Dendritic cell treated with granulocyte-macrophage colony-stimulating factor and Interleukin-4, amounts not matched to agents 40 ng/mL and 50 ng/mL, for 4 days (primary cell): ENCODE measurements at regions not wholly inside any gene's neighbourhood (a gene's known extent, or its start where the extent isn't known, plus 50 kb on each side); places are given as distances from the start of the nearest gene placed in this dataset.
"Not testable (repeated sequence)": the region's sequence is repeated elsewhere in the genome, so short reads cannot be mapped to it uniquely, and the experiment has no call there.

ENCODE experiments used
- H3K27ac Mint-ChIP-seq: one replicate; pipeline ENCODE4 v1.8.0; 2022; ENCODE audit warnings: mild to moderate bottlenecking, mixed read lengths
- H3K27me3 Mint-ChIP-seq: one replicate; pipeline ENCODE4 v1.8.0; 2022; ENCODE audit warnings: mild to moderate bottlenecking, mixed read lengths
- H3K36me3 Mint-ChIP-seq: one replicate; pipeline ENCODE4 v1.8.0; 2022; ENCODE audit warnings: low read depth, mixed read lengths
- H3K4me1 Mint-ChIP-seq: one replicate; pipeline ENCODE4 v1.8.0; 2022; ENCODE audit warnings: low read depth, mixed read lengths
- H3K4me3 Mint-ChIP-seq: one replicate; pipeline ENCODE4 v1.8.0; 2022; ENCODE audit warnings: mild to moderate bottlenecking, moderate library complexity, mixed read lengths
- H3K9me3 Mint-ChIP-seq: one replicate; pipeline ENCODE4 v1.8.0; 2022; ENCODE audit warnings: mixed read lengths
- intact Hi-C: fragments of 100-400 bp; cut with micrococcal nuclease; formaldehyde crosslinking; loops from one replicate; pipeline ENCODE4 v1.15.0; 2022

GRCh38 chrX:75873993-75874392 is 88.9 kb upstream of the MAGEE2 start:
- Mint-ChIP-seq H3K27me3 (no peaks in the 10 kb centered on the region), H3K4me3 (no peak overlapping the region), H3K4me1 (no peaks in the 10 kb centered on the region), H3K27ac (no peak overlapping the region), H3K36me3 (no peaks in the 10 kb centered on the region), H3K9me3 (peaks cover 32% of the 10 kb centered on the region)
- intact Hi-C loops = no loop called here

GRCh38 chrX:75883446-75883845 is 98.4 kb upstream of the MAGEE2 start:
- Mint-ChIP-seq H3K27ac (no peak overlapping the region), H3K27me3 (no peaks in the 10 kb centered on the region), H3K36me3 (no peaks in the 10 kb centered on the region), H3K4me1 (no peaks in the 10 kb centered on the region), H3K9me3 (peaks cover 26% of the 10 kb centered on the region), H3K4me3 (no peak overlapping the region)
- intact Hi-C loops = no loop called here

- H3K9me3 Mint-ChIP-seq = peaks cover 11% of the 10 kb centered on the region
- H3K27ac Mint-ChIP-seq = no peak overlapping the region
- H3K4me1 Mint-ChIP-seq = no peaks in the 10 kb centered on the region
- no peaks in the 10 kb centered on the region for H3K27me3 Mint-ChIP-seq
- H3K4me3 Mint-ChIP-seq = no peak overlapping the region
- intact Hi-C loops = no loop called here
- no peaks in the 10 kb centered on the region for H3K36me3 Mint-ChIP-seq
These were observed 102.8 kb upstream of the MAGEE2 start for GRCh38 chrX:75887833-75888232.

- Mint-ChIP-seq H3K27me3 (no peaks in the 10 kb centered on the region), H3K36me3 (no peaks in the 10 kb centered on the region), H3K9me3 (peaks cover 11% of the 10 kb centered on the region), H3K27ac (no peak overlapping the region), H3K4me1 (no peaks in the 10 kb centered on the region), H3K4me3 (no peak overlapping the region)
- intact Hi-C loops = no loop called here
These were observed 107.7 kb upstream of the MAGEE2 start for GRCh38 chrX:75892749-75893148.

- no peak overlapping the region for H3K27ac Mint-ChIP-seq
- no peaks in the 10 kb centered on the region for H3K36me3 Mint-ChIP-seq
- no peak overlapping the region for H3K4me3 Mint-ChIP-seq
- no peaks in the 10 kb centered on the region for H3K27me3 Mint-ChIP-seq
- H3K4me1 Mint-ChIP-seq = no peaks in the 10 kb centered on the region
- H3K9me3 Mint-ChIP-seq = peaks cover 12% of the 10 kb centered on the region
- intact Hi-C loops = no loop called here
These were observed 108.2 kb upstream of the MAGEE2 start for GRCh38 chrX:75893281-75893680.

- intact Hi-C loops = no loop called here
- H3K9me3 Mint-ChIP-seq = peaks cover 29% of the 10 kb centered on the region
- no peaks in the 10 kb centered on the region for H3K36me3 Mint-ChIP-seq
- no peaks in the 10 kb centered on the region for H3K4me1 Mint-ChIP-seq
- H3K27me3 Mint-ChIP-seq = no peaks in the 10 kb centered on the region
- H3K27ac Mint-ChIP-seq = no peak overlapping the region
- H3K4me3 Mint-ChIP-seq = no peak overlapping the region
These were observed 126.7 kb upstream of the MAGEE2 start for GRCh38 chrX:75911716-75912115.

- peaks cover 37% of the 10 kb centered on the region for H3K9me3 Mint-ChIP-seq
- intact Hi-C loops = no loop called here
- no peak overlapping the region for H3K4me3 Mint-ChIP-seq
- no peaks in the 10 kb centered on the region for H3K27me3 Mint-ChIP-seq
- H3K4me1 Mint-ChIP-seq = no peaks in the 10 kb centered on the region
- H3K36me3 Mint-ChIP-seq = no peaks in the 10 kb centered on the region
- no peak overlapping the region for H3K27ac Mint-ChIP-seq
These were observed 172.1 kb upstream of the MAGEE2 start for GRCh38 chrX:75957107-75957610.

GRCh38 chrX:75961321-75961720 is 176.3 kb upstream of the MAGEE2 start:
- H3K36me3 Mint-ChIP-seq, H3K4me3 Mint-ChIP-seq, H3K4me1 Mint-ChIP-seq: not testable (repeated sequence)

GRCh38 chrX:75963774-75964173 is 178.7 kb upstream of the MAGEE2 start:
- intact Hi-C loops = no loop called here
- Mint-ChIP-seq H3K36me3 (no peaks in the 10 kb centered on the region), H3K27ac (no peak overlapping the region), H3K4me3 (no peak overlapping the region), H3K27me3 (no peaks in the 10 kb centered on the region), H3K4me1 (no peaks in the 10 kb centered on the region), H3K9me3 (peaks cover 5% of the 10 kb centered on the region)

More at GRCh38 chrX:75961321-75961720, 176.3 kb upstream of the MAGEE2 start:
- H3K27ac Mint-ChIP-seq, H3K27me3 Mint-ChIP-seq, intact Hi-C loops: not testable (repeated sequence)
- peaks cover 18% of the 10 kb centered on the region for H3K9me3 Mint-ChIP-seq

- Mint-ChIP-seq H3K27ac (no peak overlapping the region), H3K9me3 (no peaks in the 10 kb centered on the region), H3K27me3 (no peaks in the 10 kb centered on the region), H3K4me3 (no peak overlapping the region), H3K4me1 (no peaks in the 10 kb centered on the region), H3K36me3 (no peaks in the 10 kb centered on the region)
- intact Hi-C loops = no loop called here
These were observed 183.2 kb upstream of the MAGEE2 start for GRCh38 chrX:75968293-75968692.

GRCh38 chrX:75986976-75987375 is 185.9 kb upstream of the PBDC1 start:
- intact Hi-C loops = no loop called here
- Mint-ChIP-seq H3K36me3 (no peaks in the 10 kb centered on the region), H3K27me3 (no peaks in the 10 kb centered on the region), H3K4me3 (no peak overlapping the region), H3K27ac (no peak overlapping the region), H3K4me1 (no peaks in the 10 kb centered on the region), H3K9me3 (peaks cover 41% of the 10 kb centered on the region)

GRCh38 chrX:75989806-75990590 is 182.9 kb upstream of the PBDC1 start:
- Mint-ChIP-seq H3K4me3 (no peak overlapping the region), H3K9me3 (peaks cover 28% of the 10 kb centered on the region), H3K4me1 (no peaks in the 10 kb centered on the region), H3K27me3 (no peaks in the 10 kb centered on the region), H3K36me3 (no peaks in the 10 kb centered on the region), H3K27ac (no peak overlapping the region)
- intact Hi-C loops = no loop called here

GRCh38 chrX:75997692-75998091 is 175.2 kb upstream of the PBDC1 start:
- H3K9me3 Mint-ChIP-seq = peaks cover 19% of the 10 kb centered on the region
- intact Hi-C loops = no loop called here
- no peaks in the 10 kb centered on the region for H3K36me3 Mint-ChIP-seq
- H3K27me3 Mint-ChIP-seq = no peaks in the 10 kb centered on the region
- no peaks in the 10 kb centered on the region for H3K4me1 Mint-ChIP-seq
- H3K27ac Mint-ChIP-seq = no peak overlapping the region
- no peak overlapping the region for H3K4me3 Mint-ChIP-seq

GRCh38 chrX:76014321-76014720 is 158.5 kb upstream of the PBDC1 start:
- intact Hi-C loops = no loop called here
- peaks cover 58% of the 10 kb centered on the region for H3K9me3 Mint-ChIP-seq
- no peaks in the 10 kb centered on the region for H3K4me1 Mint-ChIP-seq
- no peaks in the 10 kb centered on the region for H3K27me3 Mint-ChIP-seq
- H3K4me3 Mint-ChIP-seq = no peak overlapping the region
- no peak overlapping the region for H3K27ac Mint-ChIP-seq
- no peaks in the 10 kb centered on the region for H3K36me3 Mint-ChIP-seq

GRCh38 chrX:76026292-76026691 is 146.6 kb upstream of the PBDC1 start:
- H3K27me3 Mint-ChIP-seq = no peaks in the 10 kb centered on the region
- H3K9me3 Mint-ChIP-seq = peaks cover 28% of the 10 kb centered on the region
- no peaks in the 10 kb centered on the region for H3K4me1 Mint-ChIP-seq
- H3K27ac Mint-ChIP-seq = no peak overlapping the region
- no peaks in the 10 kb centered on the region for H3K36me3 Mint-ChIP-seq
- intact Hi-C loops = no loop called here
- H3K4me3 Mint-ChIP-seq = no peak overlapping the region
